ENCODE measurements at regions not wholly inside any gene's neighbourhood (a gene's known extent, or its start where the extent isn't known, plus 50 kb on each side); places are given as distances from the start of the nearest gene placed in this dataset.

DNA sequence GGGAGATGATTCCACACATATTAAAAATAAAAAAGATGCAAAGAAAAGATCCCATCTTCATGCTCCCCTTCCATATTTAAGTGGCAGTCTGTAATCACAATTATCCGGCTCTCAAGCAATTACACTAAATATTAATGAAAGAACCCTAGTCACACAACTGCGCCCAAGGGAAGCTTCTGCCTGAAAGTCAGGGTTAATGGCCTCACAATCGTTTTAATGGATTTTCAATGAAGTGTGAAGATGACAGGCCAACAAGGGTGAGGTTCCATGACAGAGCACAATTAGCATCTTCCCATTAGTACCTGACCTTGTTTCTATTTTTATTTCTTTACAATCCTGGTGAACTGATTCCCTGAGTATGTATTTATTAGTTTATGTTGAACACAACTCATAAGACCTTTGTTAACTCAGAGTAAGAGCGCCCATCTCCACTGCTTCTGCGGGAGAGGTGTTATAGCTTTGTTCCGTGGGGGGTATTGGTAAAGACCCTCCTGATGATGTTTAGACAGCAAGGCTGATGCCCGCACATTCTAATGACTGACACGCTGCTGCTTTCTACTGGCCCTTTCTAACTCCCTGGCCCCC lies 80.9 kb downstream of the IER5 start:
- TF ChIP-seq, protein P1, sequence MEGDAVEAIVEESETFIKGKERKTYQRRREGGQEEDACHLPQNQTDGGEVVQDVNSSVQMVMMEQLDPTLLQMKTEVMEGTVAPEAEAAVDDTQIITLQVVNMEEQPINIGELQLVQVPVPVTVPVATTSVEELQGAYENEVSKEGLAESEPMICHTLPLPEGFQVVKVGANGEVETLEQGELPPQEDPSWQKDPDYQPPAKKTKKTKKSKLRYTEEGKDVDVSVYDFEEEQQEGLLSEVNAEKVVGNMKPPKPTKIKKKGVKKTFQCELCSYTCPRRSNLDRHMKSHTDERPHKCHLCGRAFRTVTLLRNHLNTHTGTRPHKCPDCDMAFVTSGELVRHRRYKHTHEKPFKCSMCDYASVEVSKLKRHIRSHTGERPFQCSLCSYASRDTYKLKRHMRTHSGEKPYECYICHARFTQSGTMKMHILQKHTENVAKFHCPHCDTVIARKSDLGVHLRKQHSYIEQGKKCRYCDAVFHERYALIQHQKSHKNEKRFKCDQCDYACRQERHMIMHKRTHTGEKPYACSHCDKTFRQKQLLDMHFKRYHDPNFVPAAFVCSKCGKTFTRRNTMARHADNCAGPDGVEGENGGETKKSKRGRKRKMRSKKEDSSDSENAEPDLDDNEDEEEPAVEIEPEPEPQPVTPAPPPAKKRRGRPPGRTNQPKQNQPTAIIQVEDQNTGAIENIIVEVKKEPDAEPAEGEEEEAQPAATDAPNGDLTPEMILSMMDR (IDR thresholded peaks at IDR 0.05) = no peak
- no peak for TF ChIP-seq POLR2A (IDR thresholded peaks at IDR 0.05)
